ENCODE measurements at regions not wholly inside any gene's neighbourhood (a gene's known extent, or its start where the extent isn't known, plus 50 kb on each side); places are given as distances from the start of the nearest gene placed in this dataset.

- TF ChIP-seq CTCF (IDR thresholded peaks at IDR 0.05), result no peak
- no peak for TF ChIP-seq POLR2A (IDR thresholded peaks at IDR 0.05)
These were observed 278.0 kb downstream of the KCNS3 start for GRCh38 chr2:18156421-18156820.
